GM11168 (cell line): ENCODE measurements at regions not wholly inside any gene's neighbourhood (a gene's known extent, or its start where the extent isn't known, plus 50 kb on each side); places are given as distances from the start of the nearest gene placed in this dataset.

Experiments
- in situ Hi-C: fragments of 300-500 bp; cut with MboI; formaldehyde crosslinking; loops from one replicate; pipeline ENCODE4 v1.12.0; 2022; ENCODE audit warnings: low sequenced_read_pairs; ENCODE audit not compliant: unreplicated experiment

- in situ Hi-C loops, result no loop called here
Measured at GRCh38 chr15:97482521-97482920, 478.0 kb upstream of the ARRDC4 start.

- in situ Hi-C loops, result no loop called here
Measured at GRCh38 chr15:97483232-97483631, 477.3 kb upstream of the ARRDC4 start.

- in situ Hi-C loops, result no loop called here
Measured at GRCh38 chr15:97490429-97490828, 470.1 kb upstream of the ARRDC4 start.

- in situ Hi-C loops, result no loop called here
Measured at GRCh38 chr15:97501291-97501690, 459.2 kb upstream of the ARRDC4 start.

GRCh38 chr15:97502038-97502437 is 458.5 kb upstream of the ARRDC4 start:
- in situ Hi-C loops, result no loop called here

GRCh38 chr15:97504031-97504792 is 456.3 kb upstream of the ARRDC4 start:
- in situ Hi-C loops, result no loop called here

GRCh38 chr15:97517737-97518136 is 442.8 kb upstream of the ARRDC4 start:
- in situ Hi-C loops, result no loop called here

GRCh38 chr15:97520689-97521088 is 439.8 kb upstream of the ARRDC4 start:
- in situ Hi-C loops, result no loop called here

GRCh38 chr15:97521381-97522285 is 438.9 kb upstream of the ARRDC4 start:
- in situ Hi-C loops, result no loop called here

GRCh38 chr15:97522347-97522746 is 438.2 kb upstream of the ARRDC4 start:
- in situ Hi-C loops, result no loop called here

- in situ Hi-C loops, result no loop called here
Measured at GRCh38 chr15:97525809-97526208, 434.7 kb upstream of the ARRDC4 start.

- in situ Hi-C loops, result no loop called here
Measured at GRCh38 chr15:97528238-97528637, 432.3 kb upstream of the ARRDC4 start.

- in situ Hi-C loops, result no loop called here
Measured at GRCh38 chr15:97545799-97546198, 414.7 kb upstream of the ARRDC4 start.

- in situ Hi-C loops, result no loop called here
Measured at GRCh38 chr15:97547381-97547780, 413.1 kb upstream of the ARRDC4 start.

- in situ Hi-C loops, result no loop called here
Measured at GRCh38 chr15:97561529-97561928, 399.0 kb upstream of the ARRDC4 start.

- in situ Hi-C loops, result no loop called here
Measured at GRCh38 chr15:97563516-97563915, 397.0 kb upstream of the ARRDC4 start.

- in situ Hi-C loops, result no loop called here
Measured at GRCh38 chr15:97566961-97567360, 393.5 kb upstream of the ARRDC4 start.

GRCh38 chr15:97567411-97567810 is 393.1 kb upstream of the ARRDC4 start:
- in situ Hi-C loops, result no loop called here

- in situ Hi-C loops, result no loop called here
Measured at GRCh38 chr15:97576929-97577645, 383.4 kb upstream of the ARRDC4 start.

GRCh38 chr15:97585408-97585807 is 375.1 kb upstream of the ARRDC4 start:
- in situ Hi-C loops, result no loop called here

- in situ Hi-C loops, result no loop called here
Measured at GRCh38 chr15:97592778-97593177, 367.7 kb upstream of the ARRDC4 start.
